GM19023 (cell line): ENCODE measurements at regions not wholly inside any gene's neighbourhood (a gene's known extent, or its start where the extent isn't known, plus 50 kb on each side); places are given as distances from the start of the nearest gene placed in this dataset.
A peak's percentile ranks its signal among the peaks of the same experiment; 100 is the strongest.

Experiments used
- ATAC-seq: cut with Tn5 transposase; IDR thresholded peaks from one replicate; pipeline ENCODE4 v1.9.1; 2021; ENCODE audit warnings: mild to moderate bottlenecking, moderate library complexity; ENCODE audit not compliant: unreplicated experiment

- ATAC-seq: no peak
Observed at GRCh38 chr3:14286887-14287500, 108.4 kb downstream of the LSM3 start.

GRCh38 chr3:14288177-14288788 is 109.7 kb downstream of the LSM3 start:
- no peak for ATAC-seq

- no peak for ATAC-seq
Observed at GRCh38 chr3:14288833-14289451, 110.3 kb downstream of the LSM3 start.

DNA sequence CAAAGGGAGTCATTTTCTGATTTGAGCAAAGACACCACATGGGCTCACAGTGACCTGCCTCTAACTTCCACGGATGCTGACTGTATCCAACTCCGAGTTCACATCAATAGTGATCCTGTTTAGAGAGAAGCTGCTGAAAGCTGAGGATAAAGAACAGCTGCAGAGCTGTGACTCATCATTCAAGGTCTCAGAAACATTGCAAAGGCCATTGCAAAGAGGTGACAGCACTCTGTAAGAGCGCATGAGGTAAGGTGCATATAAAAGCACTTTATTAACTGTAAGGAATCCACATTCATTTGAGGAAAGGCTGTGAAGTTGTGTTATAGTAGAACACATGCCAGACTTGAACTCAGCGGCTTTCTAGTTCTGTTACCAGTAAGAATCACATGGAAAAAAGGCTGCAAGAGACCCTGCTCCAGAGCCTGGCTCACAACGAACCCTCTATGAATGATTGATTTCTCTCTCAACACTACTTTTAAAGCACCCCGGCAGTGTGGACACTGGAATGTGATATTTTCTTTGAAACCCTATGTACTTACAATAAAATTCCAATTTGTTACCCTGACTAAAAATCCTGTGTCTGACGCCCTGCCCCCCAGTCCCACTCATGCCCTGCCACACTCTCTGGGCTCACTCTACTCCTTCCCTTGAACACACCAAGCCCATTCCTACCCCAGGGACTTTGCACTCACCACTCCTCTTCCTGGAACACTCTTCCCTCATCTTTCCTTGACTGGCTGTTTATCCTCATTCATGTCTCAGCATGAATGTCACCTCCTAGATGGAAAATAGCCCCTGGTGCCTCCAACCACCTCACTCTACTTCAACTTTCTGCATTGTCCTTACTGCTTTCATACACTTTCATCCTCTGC is 111.2 kb downstream of the LSM3 start:
- ATAC-seq: no peak

DNA sequence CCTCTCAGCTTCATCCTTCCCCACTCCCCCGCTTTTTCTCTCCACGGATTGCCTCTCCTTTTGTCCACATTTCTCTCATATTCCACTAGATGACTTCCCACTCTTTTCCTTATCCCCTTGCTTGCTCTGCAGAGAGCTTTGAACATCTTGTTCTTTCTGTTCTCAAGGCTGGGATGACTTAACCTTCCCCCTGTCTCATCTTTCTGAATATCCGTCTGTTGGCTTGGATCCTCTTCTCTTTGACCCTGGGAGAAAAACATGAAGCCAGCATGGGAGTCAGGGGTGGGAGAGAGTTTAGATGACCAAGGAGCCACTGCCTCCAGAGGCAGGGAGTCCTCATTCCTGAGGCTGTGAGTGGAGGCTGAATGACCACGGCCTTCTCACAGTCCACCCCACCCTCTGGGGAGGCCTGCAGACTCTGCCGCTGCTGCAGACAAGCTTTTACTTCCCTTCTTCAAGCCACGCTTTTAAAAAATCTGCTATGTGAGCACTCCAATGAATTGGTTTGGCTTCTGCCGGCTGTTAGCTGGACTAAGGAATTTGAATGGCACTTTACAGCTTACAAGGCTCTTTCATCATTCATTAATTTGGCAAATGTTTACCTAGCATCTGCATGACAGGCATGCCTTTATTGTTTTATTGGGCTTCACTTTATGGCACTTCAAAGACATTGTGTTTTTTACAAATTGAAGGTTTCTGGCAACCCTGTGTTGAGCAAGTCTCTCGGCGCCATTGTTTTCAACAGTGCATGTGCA is 111.6 kb upstream of the SLC6A6 start:
- no peak for ATAC-seq

DNA sequence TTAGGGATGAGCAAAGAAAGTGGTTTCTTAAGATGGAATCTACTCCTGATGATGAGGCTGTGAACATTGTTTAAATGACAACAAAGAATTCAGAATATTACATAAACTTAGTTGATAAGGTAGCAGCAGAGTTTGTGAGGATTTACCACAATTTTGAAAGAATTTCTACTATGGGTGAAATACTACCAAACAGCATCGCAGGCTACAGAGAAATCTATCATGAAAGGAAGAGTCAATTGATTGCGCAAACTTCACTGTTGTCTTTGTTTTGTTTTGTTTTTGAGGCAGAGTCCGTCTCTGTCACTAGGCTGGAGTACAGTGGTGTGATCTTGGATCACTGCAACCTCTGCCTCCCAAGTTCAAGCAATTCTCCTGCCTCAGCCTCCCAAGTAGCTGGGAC is 107.4 kb upstream of the SLC6A6 start:
- no peak for ATAC-seq

- no peak for ATAC-seq
Observed at GRCh38 chr3:14295801-14296200, 106.6 kb upstream of the SLC6A6 start.

DNA sequence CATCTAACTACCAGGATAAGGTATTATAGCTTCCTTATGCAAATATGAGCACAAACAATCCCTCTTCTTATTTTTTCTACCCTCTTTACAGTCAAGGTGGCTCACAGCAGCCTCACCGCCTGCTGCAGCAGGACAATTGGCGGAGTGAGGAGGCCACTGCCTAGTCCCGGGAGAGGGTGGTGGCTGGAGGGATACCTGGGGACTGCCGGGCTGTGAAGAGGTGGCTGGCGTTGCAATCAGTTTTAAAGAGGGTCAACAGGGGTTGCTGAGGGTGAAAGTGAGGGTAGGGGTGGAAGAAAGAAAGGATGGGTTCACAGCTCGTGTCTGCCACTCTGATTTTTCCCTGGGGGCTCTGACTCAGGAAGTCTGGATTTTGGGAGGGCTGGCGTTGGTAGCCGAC is 105.1 kb upstream of the SLC6A6 start:
- ATAC-seq: no peak

DNA sequence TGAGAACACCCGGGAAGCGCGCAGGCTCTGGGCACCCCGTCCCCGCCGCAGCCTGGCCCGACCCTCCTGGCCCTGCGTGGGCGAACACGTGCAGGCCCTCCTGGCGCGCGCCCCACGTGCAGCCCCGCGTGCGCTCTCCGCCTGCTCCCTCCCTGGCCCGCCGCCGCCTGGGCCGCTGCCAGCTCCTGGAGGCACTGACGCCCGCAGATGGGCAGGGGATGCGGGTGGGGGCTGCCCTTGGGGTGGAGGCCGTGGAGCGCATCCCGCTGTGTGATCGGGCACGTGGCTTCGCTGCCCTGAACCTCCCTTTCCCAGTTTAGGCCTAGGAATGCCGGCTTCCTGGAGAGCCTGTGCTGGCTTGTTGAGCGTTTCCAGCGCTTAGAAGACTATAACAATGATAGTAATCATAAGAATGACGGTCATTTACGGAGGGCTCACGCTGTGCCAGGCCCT is 104.6 kb upstream of the SLC6A6 start:
- no peak for ATAC-seq

DNA sequence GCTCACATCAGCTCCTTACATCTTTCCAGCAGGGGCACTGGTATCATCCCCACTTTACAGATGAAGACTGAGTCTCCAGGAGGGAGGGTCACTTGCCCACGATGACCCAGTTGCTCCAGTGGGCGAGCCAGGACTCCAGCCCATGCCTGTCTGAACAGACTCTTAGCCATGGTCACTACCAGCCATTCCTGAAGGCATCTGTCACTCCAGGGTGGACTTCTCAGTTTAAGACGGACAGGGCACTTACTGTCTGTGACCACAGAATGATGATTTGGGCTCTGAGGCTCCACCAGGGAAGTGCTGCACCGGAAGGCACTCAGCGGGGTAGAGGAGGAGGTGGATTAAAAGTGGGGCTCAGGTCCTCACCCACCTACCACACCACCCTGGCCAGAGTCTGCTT is 104.0 kb upstream of the SLC6A6 start:
- no peak for ATAC-seq

- ATAC-seq: no peak
Observed at GRCh38 chr3:14298991-14299555, 103.3 kb upstream of the SLC6A6 start.

DNA sequence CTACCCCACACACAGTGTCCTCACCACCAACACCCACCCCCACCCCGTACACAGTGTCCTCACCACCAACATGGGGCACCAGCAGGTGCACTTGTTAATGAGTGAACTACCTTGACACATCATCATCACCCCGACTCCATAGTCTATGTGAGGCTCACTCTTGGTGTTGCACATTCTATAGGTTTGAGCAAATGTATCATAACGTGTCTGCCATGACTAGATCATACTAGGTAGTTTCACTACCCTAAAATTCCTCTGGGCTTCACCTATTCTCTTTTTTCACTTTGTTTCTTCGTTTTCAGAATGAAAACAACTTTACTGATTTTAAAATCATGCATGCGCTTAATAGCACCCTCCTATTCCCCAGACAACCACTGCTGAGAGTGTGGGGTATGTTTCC is 102.6 kb upstream of the SLC6A6 start:
- ATAC-seq: peak; percentile 53

DNA sequence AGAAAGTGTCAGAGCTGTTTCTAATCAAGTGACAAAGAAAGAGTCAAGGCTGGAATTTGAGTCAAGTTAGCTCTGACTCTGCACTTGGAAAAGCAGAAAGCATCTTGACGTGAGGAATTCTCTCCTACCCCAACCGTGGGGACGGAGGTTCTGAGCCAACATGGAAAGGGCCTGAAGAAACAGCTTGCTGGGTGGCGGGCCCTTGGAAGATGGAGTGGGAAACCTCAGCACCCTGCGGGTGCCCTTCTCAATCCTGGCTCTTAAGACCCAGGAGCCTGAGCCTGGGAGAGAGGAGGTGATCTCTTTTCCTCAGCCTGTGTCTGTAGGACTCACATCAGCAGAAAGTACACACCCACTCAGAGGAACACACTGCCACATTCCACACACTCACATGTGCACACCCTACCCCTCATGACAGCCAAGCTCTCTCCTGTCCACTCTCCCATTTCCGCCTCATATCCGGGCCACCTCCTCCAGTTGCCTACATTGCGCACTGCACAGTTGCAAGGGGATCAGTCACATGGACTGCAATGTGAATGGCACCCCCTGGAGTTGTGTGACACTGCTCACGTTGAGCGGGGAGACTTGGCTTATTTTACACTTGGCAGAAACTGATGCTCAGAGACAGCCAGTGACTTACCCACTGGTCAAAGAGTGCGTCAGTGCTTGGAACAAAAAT is 101.5 kb upstream of the SLC6A6 start:
- no peak for ATAC-seq

- no peak for ATAC-seq
Observed at GRCh38 chr3:14301558-14301957, 100.8 kb upstream of the SLC6A6 start.

- ATAC-seq: no peak
Observed at GRCh38 chr3:14303336-14304100, 98.9 kb upstream of the SLC6A6 start.

DNA sequence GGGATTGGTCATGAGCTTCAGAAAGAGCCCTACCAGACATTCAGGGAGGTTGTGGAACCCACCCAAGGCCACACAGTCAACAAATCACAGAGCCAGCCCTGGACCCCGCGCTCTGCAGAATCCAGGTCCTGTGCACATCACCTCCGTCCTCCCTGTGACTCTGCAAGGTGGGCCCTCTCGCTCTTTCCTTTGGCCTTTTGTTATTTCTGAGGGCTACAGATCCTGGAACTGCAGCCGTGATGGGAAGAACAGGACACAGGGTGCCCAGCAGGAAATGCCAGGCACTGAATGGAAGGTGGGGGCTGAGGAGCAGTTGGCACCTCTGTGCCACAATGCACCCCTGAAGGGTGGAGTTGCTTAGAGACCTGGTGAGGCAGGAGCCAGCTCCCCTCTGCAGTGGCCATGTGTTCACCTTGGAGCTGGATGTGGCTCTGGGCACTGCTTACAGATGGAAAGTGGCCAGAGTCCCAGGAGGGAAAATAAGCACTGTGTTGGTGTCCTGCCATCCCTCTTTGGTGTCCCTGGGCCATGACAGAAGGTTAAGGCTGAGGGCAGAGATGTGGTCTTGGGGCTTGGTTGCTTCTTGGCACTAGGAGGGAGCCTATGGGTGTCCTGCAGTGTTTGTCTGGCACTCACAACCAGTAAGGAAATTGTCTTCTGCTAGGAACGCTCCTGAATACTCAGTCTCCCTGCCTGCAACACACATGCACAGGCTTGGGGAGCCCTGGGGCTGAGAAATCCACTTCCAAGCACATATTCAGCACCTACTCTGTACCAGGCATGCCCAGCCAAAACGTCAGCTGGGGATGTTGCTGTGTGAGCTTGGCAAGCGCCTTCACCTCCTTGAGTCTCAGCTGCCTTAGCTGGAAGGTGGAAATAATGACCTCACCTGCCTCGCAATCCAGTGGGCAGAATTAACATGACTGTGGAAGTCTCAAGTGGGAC is 98.0 kb upstream of the SLC6A6 start:
- no peak for ATAC-seq

GRCh38 chr3:14305324-14305723 is 97.1 kb upstream of the SLC6A6 start:
- ATAC-seq: no peak

- ATAC-seq: no peak
Observed at GRCh38 chr3:14306142-14306541, 96.3 kb upstream of the SLC6A6 start.
